Effector CD4-positive, alpha-beta T cell (primary cell): ENCODE measurements at regions not wholly inside any gene's neighbourhood (a gene's known extent, or its start where the extent isn't known, plus 50 kb on each side); places are given as distances from the start of the nearest gene placed in this dataset.

Source experiments
- DNase-seq: peaks from one replicate; pipeline ENCODE4 v3.0.0-alpha.2; 2020

GRCh38 chr15:35596285-35596684 lies 50.3 kb upstream of the DPH6 start:
- no peak for DNase-seq

- DNase-seq: no peak
These were observed 56.9 kb upstream of the DPH6 start for GRCh38 chr15:35602836-35603235.

GRCh38 chr15:35603301-35603700 lies 57.3 kb upstream of the DPH6 start:
- no peak for DNase-seq

GRCh38 chr15:35603856-35604255 lies 57.9 kb upstream of the DPH6 start:
- DNase-seq: no peak

GRCh38 chr15:35605764-35606449 lies 59.9 kb upstream of the DPH6 start:
- DNase-seq: no peak

- DNase-seq: no peak
These were observed 60.5 kb upstream of the DPH6 start for GRCh38 chr15:35606450-35606779.

GRCh38 chr15:35616498-35617271 lies 70.7 kb upstream of the DPH6 start:
- no peak for DNase-seq

- DNase-seq: no peak
These were observed 72.6 kb upstream of the DPH6 start for GRCh38 chr15:35618260-35619188.

GRCh38 chr15:35622641-35623340 lies 76.8 kb upstream of the DPH6 start:
- no peak for DNase-seq

GRCh38 chr15:35624881-35625280 lies 78.9 kb upstream of the DPH6 start:
- no peak for DNase-seq

- DNase-seq: no peak
These were observed 80.8 kb upstream of the DPH6 start for GRCh38 chr15:35626571-35627318.

GRCh38 chr15:35627696-35628095 lies 81.7 kb upstream of the DPH6 start:
- DNase-seq: no peak

GRCh38 chr15:35629766-35630165 lies 83.8 kb upstream of the DPH6 start:
- DNase-seq: no peak

GRCh38 chr15:35630532-35630931 lies 84.6 kb upstream of the DPH6 start:
- DNase-seq: no peak

- DNase-seq: no peak
These were observed 85.0 kb upstream of the DPH6 start for GRCh38 chr15:35630985-35631384.

GRCh38 chr15:35633677-35634076 lies 87.7 kb upstream of the DPH6 start:
- no peak for DNase-seq

- DNase-seq: no peak
These were observed 100.8 kb upstream of the DPH6 start for GRCh38 chr15:35646790-35647189.

GRCh38 chr15:35647303-35647702 lies 101.3 kb upstream of the DPH6 start:
- no peak for DNase-seq

GRCh38 chr15:35648941-35649340 lies 103.0 kb upstream of the DPH6 start:
- DNase-seq: no peak

- DNase-seq: no peak
These were observed 103.6 kb upstream of the DPH6 start for GRCh38 chr15:35649575-35649974.

- DNase-seq: no peak
These were observed 108.4 kb upstream of the DPH6 start for GRCh38 chr15:35654332-35654731.

- no peak for DNase-seq
These were observed 111.8 kb upstream of the DPH6 start for GRCh38 chr15:35657679-35658311.
